ENCODE measurements at regions not wholly inside any gene's neighbourhood (a gene's known extent, or its start where the extent isn't known, plus 50 kb on each side); places are given as distances from the start of the nearest gene placed in this dataset.

- H3K27me3 ChIP-seq (ENCODE audit: control insufficient read depth in 2 of 2, insufficient read depth in 2 of 2, low read length in 2 of 2) = no peaks in the 10 kb centered on the region
- H3K4me1 Mint-ChIP-seq = no peaks in the 10 kb centered on the region
- ATAC-seq (no peak), DNase-seq (no peak)
- intact Hi-C loops (cut with micrococcal nuclease) = no loop called here
- ChIA-PET POLR2A (no interaction called here), CTCF (no interaction called here)
- H3K9me3 Mint-ChIP-seq = peaks cover 0 to 9% (median 4%) of the 10 kb centered on the region in 11 donors
- no peaks in the 10 kb centered on the region for H3K4me1 ChIP-seq (ENCODE audit: control insufficient read depth in 2 of 2, insufficient read depth in 2 of 2, low read length in 2 of 2)
- no peak overlapping the region for H3K27ac Mint-ChIP-seq
- no peaks in the 10 kb centered on the region for H3K36me3 ChIP-seq (ENCODE audit: control insufficient read depth in 2 of 3, insufficient read depth in 3 of 3, low read length in 3 of 3)
- no peak overlapping the region for H3K4me3 ChIP-seq (ENCODE audit: low read length)
- H3K4me3 Mint-ChIP-seq = no peak overlapping the region
- H3K36me3 Mint-ChIP-seq = peaks cover 0 to 9% (median 8%) of the 10 kb centered on the region in 5 donors
- no peaks in the 10 kb centered on the region for H3K9me3 ChIP-seq (ENCODE audit: control insufficient read depth in 2 of 3, low read length in 3 of 3)
- H3K27ac ChIP-seq (ENCODE audit: low read depth, low read length) = no peak overlapping the region
- H3K27me3 Mint-ChIP-seq = peaks cover 0 to 20% (median 0%) of the 10 kb centered on the region in 5 donors
Observed at GRCh38 chr6:134553936-134554335, 236.0 kb upstream of the SGK1 start.

GRCh38 chr6:134551245-134551960 is 233.5 kb upstream of the SGK1 start:
- Mint-ChIP-seq H3K27ac (peak overlapping the region in 1 of 9 donors; percentile 15), H3K4me1 (no peaks in the 10 kb centered on the region), H3K27me3 (peaks cover 0 to 23% (median 0%) of the 10 kb centered on the region in 5 donors), H3K9me3 (peaks cover 0 to 9% (median 3%) of the 10 kb centered on the region in 11 donors), H3K36me3 (peaks cover 0 to 9% (median 7%) of the 10 kb centered on the region in 5 donors), H3K4me3 (no peak overlapping the region)
- Histone ChIP-seq H3K9me3 (ENCODE audit: control insufficient read depth in 2 of 3, low read length in 3 of 3) (no peaks in the 10 kb centered on the region), H3K36me3 (ENCODE audit: control insufficient read depth in 2 of 3, insufficient read depth in 3 of 3, low read length in 3 of 3) (no peaks in the 10 kb centered on the region), H3K4me1 (ENCODE audit: control insufficient read depth in 2 of 2, insufficient read depth in 2 of 2, low read length in 2 of 2) (no peaks in the 10 kb centered on the region), H3K27ac (ENCODE audit: low read depth, low read length) (no peak overlapping the region), H3K4me3 (ENCODE audit: low read length) (no peak overlapping the region), H3K27me3 (ENCODE audit: control insufficient read depth in 2 of 2, insufficient read depth in 2 of 2, low read length in 2 of 2) (no peaks in the 10 kb centered on the region)
- ATAC-seq (no peak), DNase-seq (no peak)
- ChIA-PET POLR2A (no interaction called here), CTCF (no interaction called here)
- intact Hi-C loops (cut with micrococcal nuclease) = no loop called here

- H3K36me3 ChIP-seq (ENCODE audit: control insufficient read depth in 2 of 3, insufficient read depth in 3 of 3, low read length in 3 of 3) = no peaks in the 10 kb centered on the region
- no peak overlapping the region for H3K4me3 ChIP-seq (ENCODE audit: low read length)
- POLR2A ChIA-PET = no interaction called here
- H3K9me3 Mint-ChIP-seq = peaks cover 0 to 8% (median 2%) of the 10 kb centered on the region in 11 donors
- CTCF ChIA-PET = no interaction called here
- H3K4me1 Mint-ChIP-seq = no peaks in the 10 kb centered on the region
- ATAC-seq = no peak
- H3K4me1 ChIP-seq (ENCODE audit: control insufficient read depth in 2 of 2, insufficient read depth in 2 of 2, low read length in 2 of 2) = no peaks in the 10 kb centered on the region
- DNase-seq = no peak
- intact Hi-C loops (cut with micrococcal nuclease) = no loop called here
- H3K27ac ChIP-seq (ENCODE audit: low read depth, low read length) = no peak overlapping the region
- H3K36me3 Mint-ChIP-seq = peaks cover 0 to 6% (median 3%) of the 10 kb centered on the region in 5 donors
- H3K27me3 Mint-ChIP-seq = peaks cover 0 to 20% (median 0%) of the 10 kb centered on the region in 5 donors
- H3K4me3 Mint-ChIP-seq = no peak overlapping the region
- H3K9me3 ChIP-seq (ENCODE audit: control insufficient read depth in 2 of 3, low read length in 3 of 3) = no peaks in the 10 kb centered on the region
- no peaks in the 10 kb centered on the region for H3K27me3 ChIP-seq (ENCODE audit: control insufficient read depth in 2 of 2, insufficient read depth in 2 of 2, low read length in 2 of 2)
- no peak overlapping the region for H3K27ac Mint-ChIP-seq
Observed at GRCh38 chr6:134550604-134551003, 232.7 kb upstream of the SGK1 start.

GRCh38 chr6:134549854-134550253 is 231.9 kb upstream of the SGK1 start:
- Histone ChIP-seq H3K27ac (ENCODE audit: low read depth, low read length) (no peak overlapping the region), H3K9me3 (ENCODE audit: control insufficient read depth in 2 of 3, low read length in 3 of 3) (no peaks in the 10 kb centered on the region), H3K4me3 (ENCODE audit: low read length) (no peak overlapping the region), H3K36me3 (ENCODE audit: control insufficient read depth in 2 of 3, insufficient read depth in 3 of 3, low read length in 3 of 3) (no peaks in the 10 kb centered on the region), H3K27me3 (ENCODE audit: control insufficient read depth in 2 of 2, insufficient read depth in 2 of 2, low read length in 2 of 2) (no peaks in the 10 kb centered on the region), H3K4me1 (ENCODE audit: control insufficient read depth in 2 of 2, insufficient read depth in 2 of 2, low read length in 2 of 2) (no peaks in the 10 kb centered on the region)
- no peak overlapping the region for H3K4me3 Mint-ChIP-seq
- POLR2A ChIA-PET = no interaction called here
- H3K9me3 Mint-ChIP-seq = peaks cover 0 to 7% (median 0%) of the 10 kb centered on the region in 11 donors
- peaks cover 0 to 6% (median 3%) of the 10 kb centered on the region in 5 donors for H3K36me3 Mint-ChIP-seq
- ATAC-seq = no peak
- no peak overlapping the region for H3K27ac Mint-ChIP-seq
- H3K4me1 Mint-ChIP-seq = peaks cover 0 to 3% (median 0%) of the 10 kb centered on the region in 7 donors
- CTCF ChIA-PET = no interaction called here
- intact Hi-C loops (cut with micrococcal nuclease) = no loop called here
- no peak for DNase-seq
- peaks cover 0 to 19% (median 0%) of the 10 kb centered on the region in 5 donors for H3K27me3 Mint-ChIP-seq

DNA sequence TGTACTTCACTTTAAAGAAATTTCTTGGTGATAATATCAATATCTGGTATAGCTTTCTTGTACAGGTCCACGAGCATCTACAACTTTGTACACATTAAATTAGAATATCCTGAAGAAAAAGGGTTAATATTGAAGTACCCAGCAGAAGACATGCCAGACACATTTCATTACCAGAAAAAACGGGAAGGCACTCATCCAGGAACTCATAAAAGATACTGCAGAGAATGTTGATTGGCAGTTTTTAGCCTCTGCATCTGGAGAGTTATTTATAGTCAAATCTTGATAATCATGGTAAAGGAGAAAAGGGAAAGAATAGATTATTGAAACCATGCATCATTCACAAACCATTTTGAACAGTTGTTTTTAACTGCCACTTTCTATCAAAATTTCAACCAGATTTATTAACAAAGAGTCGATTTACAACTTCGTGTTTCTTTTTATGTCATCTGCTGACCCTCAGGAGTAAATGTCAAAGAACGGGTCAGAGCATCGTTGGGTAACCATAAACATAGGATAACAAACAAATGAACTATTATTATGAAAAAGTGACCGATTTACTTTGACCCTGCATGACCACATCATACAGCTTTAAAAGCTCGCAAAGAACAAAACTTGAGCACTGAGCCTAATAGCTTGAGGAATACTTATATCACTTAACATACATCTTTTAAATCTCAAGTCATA is 229.2 kb upstream of the SGK1 start:
- no peak overlapping the region for H3K4me3 Mint-ChIP-seq
- peaks cover 5 to 22% (median 14%) of the 10 kb centered on the region in 7 donors for H3K4me1 Mint-ChIP-seq
- ChIA-PET CTCF (interaction anchor here (1.1 kb wide), 1 partner anchor 15 kb away, joined by 3 read pairs; no protein-coding TSS in a partner anchor), POLR2A (no interaction called here)
- Histone ChIP-seq H3K27ac (ENCODE audit: low read depth, low read length) (no peak overlapping the region), H3K36me3 (ENCODE audit: control insufficient read depth in 2 of 3, insufficient read depth in 3 of 3, low read length in 3 of 3) (no peaks in the 10 kb centered on the region), H3K27me3 (ENCODE audit: control insufficient read depth in 2 of 2, insufficient read depth in 2 of 2, low read length in 2 of 2) (no peaks in the 10 kb centered on the region), H3K9me3 (ENCODE audit: control insufficient read depth in 2 of 3, low read length in 3 of 3) (no peaks in the 10 kb centered on the region), H3K4me1 (ENCODE audit: control insufficient read depth in 2 of 2, insufficient read depth in 2 of 2, low read length in 2 of 2) (peaks cover 2 to 13% of the 10 kb centered on the region in 2 donors), H3K4me3 (ENCODE audit: low read length) (no peak overlapping the region)
- DNase-seq = no peak
- intact Hi-C loops (cut with micrococcal nuclease) = no loop called here
- no peak for ATAC-seq
- H3K36me3 Mint-ChIP-seq = peaks cover 0 to 5% (median 0%) of the 10 kb centered on the region in 5 donors
- H3K27me3 Mint-ChIP-seq = peaks cover 0 to 16% (median 0%) of the 10 kb centered on the region in 5 donors
- peaks cover 0 to 2% (median 0%) of the 10 kb centered on the region in 11 donors for H3K9me3 Mint-ChIP-seq
- no peak overlapping the region for H3K27ac Mint-ChIP-seq

GRCh38 chr6:134544737-134545136 is 226.8 kb upstream of the SGK1 start:
- Mint-ChIP-seq H3K27ac (no peak overlapping the region), H3K4me3 (no peak overlapping the region), H3K4me1 (peaks cover 15 to 36% (median 28%) of the 10 kb centered on the region in 7 donors), H3K27me3 (peaks cover 0 to 12% (median 0%) of the 10 kb centered on the region in 5 donors), H3K36me3 (peaks cover 0 to 6% (median 0%) of the 10 kb centered on the region in 5 donors), H3K9me3 (peaks cover 0 to 2% (median 0%) of the 10 kb centered on the region in 11 donors)
- H3K9me3 ChIP-seq (ENCODE audit: control insufficient read depth in 2 of 3, low read length in 3 of 3) = no peaks in the 10 kb centered on the region
- H3K36me3 ChIP-seq (ENCODE audit: control insufficient read depth in 2 of 3, insufficient read depth in 3 of 3, low read length in 3 of 3) = no peaks in the 10 kb centered on the region
- intact Hi-C loops (cut with micrococcal nuclease) = no loop called here
- ChIA-PET CTCF (no interaction called here), POLR2A (no interaction called here)
- no peak overlapping the region for H3K4me3 ChIP-seq (ENCODE audit: low read length)
- ATAC-seq = no peak
- no peak overlapping the region for H3K27ac ChIP-seq (ENCODE audit: low read depth, low read length)
- no peaks in the 10 kb centered on the region for H3K27me3 ChIP-seq (ENCODE audit: control insufficient read depth in 2 of 2, insufficient read depth in 2 of 2, low read length in 2 of 2)
- H3K4me1 ChIP-seq (ENCODE audit: control insufficient read depth in 2 of 2, insufficient read depth in 2 of 2, low read length in 2 of 2) = peaks cover 2 to 24% of the 10 kb centered on the region in 2 donors
- DNase-seq = no peak
